Activated B cell treated with CpG ODN at 0.5 μM for 24 hours (primary cell): ENCODE measurements at regions not wholly inside any gene's neighbourhood (a gene's known extent, or its start where the extent isn't known, plus 50 kb on each side); places are given as distances from the start of the nearest gene placed in this dataset.

ENCODE experiments used
- ATAC-seq: fragments of 200-7000 bp; cut with Tn5 transposase; one replicate; pipeline ENCODE4 v1.10.0; 2021; ENCODE audit warnings: low read depth, mild to moderate bottlenecking, moderate library complexity
- CTCF ChIA-PET: fragments of 350-600 bp; sonication (Branson Sonifier 250); formaldehyde crosslinking; loops from one replicate; lab custom pipeline; 2021; ENCODE audit warnings: antibody characterized with exemption; lab: Charles Lee
- POLR2A ChIA-PET: fragments of 350-600 bp; sonication (Branson Sonifier 250); formaldehyde crosslinking; loops from one replicate; lab custom pipeline; 2021; ENCODE audit warnings: antibody characterized with exemption; lab: Charles Lee
- DNase-seq: peaks from one replicate; pipeline ENCODE4 v3.0.0; 2022
- H3K27ac Mint-ChIP-seq: one replicate; pipeline ENCODE4 v1.8.0; 2020; ENCODE audit warnings: mixed read lengths
- H3K27me3 Mint-ChIP-seq: one replicate; pipeline ENCODE4 v1.8.0; 2021; ENCODE audit warnings: mixed read lengths
- H3K36me3 Mint-ChIP-seq: one replicate; pipeline ENCODE4 v1.8.0; 2021; ENCODE audit warnings: low read depth, mixed read lengths
- H3K4me1 Mint-ChIP-seq: one replicate; pipeline ENCODE4 v1.8.0; 2021; ENCODE audit warnings: mixed read lengths
- H3K4me3 Mint-ChIP-seq: one replicate; pipeline ENCODE4 v1.8.0; 2020; ENCODE audit warnings: mild to moderate bottlenecking, mixed read lengths
- H3K9me3 Mint-ChIP-seq: one replicate; pipeline ENCODE4 v1.8.0; 2020; ENCODE audit warnings: mixed read lengths
- intact Hi-C: fragments of 100-400 bp; cut with micrococcal nuclease; formaldehyde crosslinking; loops from one replicate; pipeline ENCODE4 v1.15.1; 2024
- TF ChIP-seq, protein P1 (sequence below): fragments of 200-600 bp; IDR thresholded peaks from one replicate; pipeline ENCODE4 v1.8.0; 2022; ENCODE audit warnings: antibody characterized with exemption, mild to moderate bottlenecking

DNA sequence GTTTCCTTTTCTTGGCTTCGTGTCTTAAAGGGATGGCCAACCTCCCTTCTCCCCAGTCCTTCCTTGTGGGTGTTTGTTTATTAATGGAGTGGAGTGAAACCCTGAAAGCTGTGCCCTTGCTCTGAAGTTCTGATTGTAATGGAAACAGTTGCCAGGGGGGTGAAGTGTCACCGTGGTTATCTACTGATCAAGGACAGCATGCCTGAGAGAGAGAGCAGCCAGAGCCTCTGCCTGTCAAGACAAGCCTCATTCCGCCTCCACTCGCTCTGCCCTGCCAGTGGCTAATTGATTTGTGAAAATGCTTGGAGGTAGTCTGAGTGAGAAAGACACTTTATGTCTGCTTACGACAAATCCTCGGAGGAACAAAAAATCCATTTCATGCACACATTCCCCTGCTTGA, 143.7 kb upstream of the SLC30A5 start:
- Mint-ChIP-seq H3K4me3 (no peak overlapping the region), H3K36me3 (no peaks in the 10 kb centered on the region), H3K9me3 (no peaks in the 10 kb centered on the region), H3K4me1 (no peaks in the 10 kb centered on the region), H3K27ac (no peak overlapping the region), H3K27me3 (peaks cover 6% of the 10 kb centered on the region)
- TF ChIP-seq, protein P1, sequence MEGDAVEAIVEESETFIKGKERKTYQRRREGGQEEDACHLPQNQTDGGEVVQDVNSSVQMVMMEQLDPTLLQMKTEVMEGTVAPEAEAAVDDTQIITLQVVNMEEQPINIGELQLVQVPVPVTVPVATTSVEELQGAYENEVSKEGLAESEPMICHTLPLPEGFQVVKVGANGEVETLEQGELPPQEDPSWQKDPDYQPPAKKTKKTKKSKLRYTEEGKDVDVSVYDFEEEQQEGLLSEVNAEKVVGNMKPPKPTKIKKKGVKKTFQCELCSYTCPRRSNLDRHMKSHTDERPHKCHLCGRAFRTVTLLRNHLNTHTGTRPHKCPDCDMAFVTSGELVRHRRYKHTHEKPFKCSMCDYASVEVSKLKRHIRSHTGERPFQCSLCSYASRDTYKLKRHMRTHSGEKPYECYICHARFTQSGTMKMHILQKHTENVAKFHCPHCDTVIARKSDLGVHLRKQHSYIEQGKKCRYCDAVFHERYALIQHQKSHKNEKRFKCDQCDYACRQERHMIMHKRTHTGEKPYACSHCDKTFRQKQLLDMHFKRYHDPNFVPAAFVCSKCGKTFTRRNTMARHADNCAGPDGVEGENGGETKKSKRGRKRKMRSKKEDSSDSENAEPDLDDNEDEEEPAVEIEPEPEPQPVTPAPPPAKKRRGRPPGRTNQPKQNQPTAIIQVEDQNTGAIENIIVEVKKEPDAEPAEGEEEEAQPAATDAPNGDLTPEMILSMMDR = no peak
- DNase-seq (no peak), ATAC-seq (no peak)
- CTCF ChIA-PET = no interaction called here
- POLR2A ChIA-PET = no interaction called here
- intact Hi-C loops = no loop called here

DNA sequence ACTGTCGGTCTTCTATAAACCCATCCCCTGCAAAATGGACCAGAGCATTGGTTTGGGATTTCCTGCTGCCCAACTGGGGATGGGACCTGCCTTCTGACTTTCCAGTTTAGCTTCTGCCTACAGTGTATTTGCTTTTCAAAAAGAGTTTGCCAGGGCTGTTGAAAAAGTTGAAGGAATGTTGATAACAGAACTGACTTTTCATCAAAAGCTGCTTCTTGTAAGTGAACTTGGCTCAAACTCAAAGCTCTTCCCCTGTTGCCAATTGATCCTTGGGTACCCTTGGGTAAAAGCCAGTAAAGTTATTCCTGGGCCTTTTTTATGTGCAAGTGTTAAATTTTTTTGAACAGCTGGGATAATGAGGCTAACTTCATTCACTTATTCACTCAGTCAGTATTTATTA, 142.9 kb upstream of the SLC30A5 start:
- H3K4me3 Mint-ChIP-seq = no peak overlapping the region

DNA sequence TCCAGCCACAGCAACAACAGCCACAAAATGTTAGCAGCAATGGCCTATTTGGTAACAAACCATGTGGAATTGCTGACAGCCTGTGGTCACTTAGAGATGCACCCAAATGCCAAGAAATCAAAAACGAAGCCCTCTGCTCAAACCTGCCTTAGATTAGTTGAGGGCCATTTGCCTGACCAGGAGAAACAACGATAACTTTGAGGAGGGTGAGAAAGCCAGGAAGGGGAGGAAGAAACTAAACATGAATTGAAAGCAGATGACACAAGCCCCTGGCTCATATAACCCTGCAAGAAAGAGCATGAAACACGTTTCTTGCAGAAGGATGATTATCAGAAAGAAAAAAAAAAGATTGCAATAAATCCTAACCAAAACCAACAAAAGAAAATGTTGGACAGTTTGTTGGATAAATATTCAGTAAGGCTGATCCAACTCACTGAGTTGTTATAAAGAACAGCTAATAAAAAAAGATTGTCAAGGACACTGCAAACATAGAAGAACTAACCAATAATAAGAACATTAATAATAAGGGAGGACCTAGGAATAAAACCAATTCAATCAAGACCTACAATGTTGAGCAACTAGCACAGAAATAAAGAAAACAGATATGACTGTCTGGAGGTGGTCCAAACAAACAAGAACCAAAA, 140.5 kb upstream of the SLC30A5 start:
- Mint-ChIP-seq H3K36me3 (no peaks in the 10 kb centered on the region), H3K4me1 (no peaks in the 10 kb centered on the region), H3K9me3 (no peaks in the 10 kb centered on the region), H3K4me3 (no peak overlapping the region), H3K27ac (no peak overlapping the region), H3K27me3 (peaks cover 3% of the 10 kb centered on the region)
- no peak for DNase-seq
- CTCF ChIA-PET = no interaction called here
- ATAC-seq = no peak
- TF ChIP-seq, protein P1 = no peak
- intact Hi-C loops = no loop called here
- POLR2A ChIA-PET = no interaction called here

More for the DNA sequence above, 142.9 kb upstream of the SLC30A5 start:
- no peaks in the 10 kb centered on the region for H3K36me3 Mint-ChIP-seq
- CTCF ChIA-PET = no interaction called here
- no peaks in the 10 kb centered on the region for H3K4me1 Mint-ChIP-seq
- POLR2A ChIA-PET = no interaction called here
- intact Hi-C loops = no loop called here
- ATAC-seq = no peak
- H3K27ac Mint-ChIP-seq = no peak overlapping the region
- H3K27me3 Mint-ChIP-seq = peaks cover 6% of the 10 kb centered on the region
- no peaks in the 10 kb centered on the region for H3K9me3 Mint-ChIP-seq
- TF ChIP-seq, protein P1 = no peak
- DNase-seq = no peak

DNA sequence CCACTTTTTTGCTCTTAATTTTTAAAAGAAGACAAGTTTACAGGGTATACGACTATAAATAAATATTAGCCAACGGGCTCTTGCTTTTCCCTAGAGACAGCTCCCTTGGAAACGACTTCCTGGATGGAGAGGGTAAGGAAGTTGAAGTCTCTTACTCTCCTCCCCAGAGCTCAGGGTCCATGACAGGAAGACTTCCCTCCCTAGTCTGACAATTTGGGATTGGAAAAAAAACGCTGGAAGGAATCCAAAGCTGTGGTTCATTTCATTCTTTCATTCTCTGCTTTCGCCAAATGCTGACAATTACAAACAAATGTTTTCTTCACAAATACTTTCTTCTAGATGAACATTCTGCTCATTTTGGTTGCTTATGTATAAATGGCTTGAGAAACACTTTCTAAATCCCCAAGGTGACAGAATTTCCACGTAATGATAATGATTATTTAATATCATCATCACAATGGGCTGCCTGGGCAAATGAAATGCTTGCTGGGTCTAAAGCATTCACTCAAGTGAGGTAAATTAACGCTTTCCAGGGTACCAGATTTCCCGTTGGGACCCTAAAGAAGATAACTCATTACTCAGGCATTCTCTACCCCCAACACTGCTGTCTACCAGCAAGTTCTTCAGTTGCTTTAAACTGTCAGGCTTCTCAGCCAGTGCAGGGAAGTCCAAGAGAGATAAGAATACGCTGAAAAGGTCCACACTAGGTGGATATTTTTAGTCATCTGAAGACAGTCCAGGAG, 139.8 kb upstream of the SLC30A5 start:
- peaks cover 3% of the 10 kb centered on the region for H3K27me3 Mint-ChIP-seq
- TF ChIP-seq, protein P1 = no peak
- no peaks in the 10 kb centered on the region for H3K4me1 Mint-ChIP-seq
- intact Hi-C loops = no loop called here
- no peak overlapping the region for H3K4me3 Mint-ChIP-seq
- ATAC-seq (no peak), DNase-seq (no peak)
- POLR2A ChIA-PET = no interaction called here
- no peaks in the 10 kb centered on the region for H3K9me3 Mint-ChIP-seq
- H3K36me3 Mint-ChIP-seq = no peaks in the 10 kb centered on the region
- CTCF ChIA-PET = no interaction called here
- H3K27ac Mint-ChIP-seq = no peak overlapping the region

DNA sequence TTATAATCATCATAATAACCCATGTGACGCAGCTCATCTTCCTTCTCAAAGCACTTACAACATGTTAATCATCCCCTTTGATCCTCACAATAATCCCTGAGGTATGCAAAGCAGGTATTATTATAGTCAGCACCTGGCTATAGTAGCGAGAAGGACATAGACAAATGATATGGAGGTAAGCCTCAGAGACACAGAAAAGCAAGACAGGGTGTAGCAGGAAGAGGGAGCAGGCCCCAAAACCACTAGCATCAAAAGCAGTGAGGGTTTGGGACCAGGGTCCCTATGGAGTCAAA, 139.2 kb upstream of the SLC30A5 start:
- H3K36me3 Mint-ChIP-seq = no peaks in the 10 kb centered on the region
- ATAC-seq (no peak), DNase-seq (no peak)
- no peaks in the 10 kb centered on the region for H3K9me3 Mint-ChIP-seq
- ChIA-PET CTCF (no interaction called here), POLR2A (no interaction called here)
- no peak overlapping the region for H3K4me3 Mint-ChIP-seq
- TF ChIP-seq, protein P1 = no peak
- H3K27ac Mint-ChIP-seq = no peak overlapping the region
- intact Hi-C loops = no loop called here
- H3K4me1 Mint-ChIP-seq = no peaks in the 10 kb centered on the region
- peaks cover 3% of the 10 kb centered on the region for H3K27me3 Mint-ChIP-seq
